ENCODE measurements at regions not wholly inside any gene's neighbourhood (a gene's known extent, or its start where the extent isn't known, plus 50 kb on each side); places are given as distances from the start of the nearest gene placed in this dataset.

GRCh38 chr5:6143523-6143922, 234.8 kb downstream of the MED10 start:
- BruUV-seq (replicated peaks) = no TSS peak
- TF ChIP-seq POLR2A (IDR thresholded peaks at IDR 0.05; ENCODE audit: low read depth, low read length) = no peak
- TF ChIP-seq FOS (IDR thresholded peaks at IDR 0.05; ENCODE audit: borderline replicate concordance, insufficient read depth, low read length) = no peak
- TF ChIP-seq POLR2AphosphoS5 (IDR thresholded peaks at IDR 0.05; ENCODE audit: insufficient read depth, low read depth, low read length) = no peak
- TF ChIP-seq CTCF (IDR thresholded peaks at IDR 0.05; ENCODE audit: extremely low read depth in 1 of 2, insufficient read depth in 1 of 2, low read depth in 1 of 2, low read length in 2 of 2) = no peak
- TF ChIP-seq MAX (IDR thresholded peaks at IDR 0.05; ENCODE audit: insufficient read depth, insufficient read length) = no peak
- no peak for TF ChIP-seq GATA2 (IDR thresholded peaks at IDR 0.05; ENCODE audit: insufficient read depth, insufficient read length, low read depth, low read length)
- TF ChIP-seq MYC (IDR thresholded peaks at IDR 0.05; ENCODE audit: low read depth, low read length) = no peak
- no peak for TF ChIP-seq EZH2 (IDR thresholded peaks at IDR 0.05; ENCODE audit: borderline replicate concordance, low read depth, low read length, severe bottlenecking)
- no peak for TF ChIP-seq JUN (IDR thresholded peaks at IDR 0.05; ENCODE audit: borderline replicate concordance, insufficient read depth, insufficient read length, low read depth)
- no peak overlapping the region for H2AFZ ChIP-seq (ENCODE audit: low read depth, low read length)
- no peak overlapping the region for H3K4me2 ChIP-seq (ENCODE audit: insufficient read depth, low read length)
- POLR2A ChIA-PET = no interaction called here
- H4K20me1 ChIP-seq (replicated peaks; ENCODE audit: control insufficient read depth, extremely low read depth, insufficient read depth, low read length) = no peaks in the 10 kb centered on the region
- no peaks in the 10 kb centered on the region for H3K27me3 ChIP-seq (ENCODE audit: control insufficient read depth in 2 of 2, insufficient read depth in 2 of 2, low read length in 2 of 2)
- H3K9ac ChIP-seq (replicated peaks; ENCODE audit: extremely low read depth, insufficient read depth, low read length) = no peak overlapping the region
- intact Hi-C loops (cut with micrococcal nuclease) = no loop called here
- H3K9me3 ChIP-seq (replicated peaks; ENCODE audit: control insufficient read depth, insufficient read depth, low read length) = peaks cover 10% of the 10 kb centered on the region
- CTCF ChIA-PET = no interaction called here
- dilution Hi-C loops (cut with MboI; ENCODE audit: extremely low pct_ligation_motif_present, low sequenced_read_pairs) = no loop called here
- no peak overlapping the region for H3K4me3 ChIP-seq (replicated peaks in 1 of 3; ENCODE audit: insufficient read depth in 1 of 3, low read depth in 1 of 3, low read length in 3 of 3)
- no peak overlapping the region for H3K27ac ChIP-seq (ENCODE audit: insufficient read depth, low read depth, low read length)
- H3K79me2 ChIP-seq (ENCODE audit: control insufficient read depth, insufficient read depth, low read length) = no peaks in the 10 kb centered on the region
- FAIRE-seq (no peak), DNase-seq (ENCODE audit: low read depth, low spot score) (no peak)
- H3K4me1 ChIP-seq (ENCODE audit: control insufficient read depth, extremely low read depth, insufficient read depth, low read length) = no peaks in the 10 kb centered on the region
- no peaks in the 10 kb centered on the region for H3K36me3 ChIP-seq (ENCODE audit: control insufficient read depth in 2 of 2, extremely low read depth in 1 of 2, insufficient read depth in 2 of 2, low read length in 2 of 2)
- H3K9me1 ChIP-seq (replicated peaks; ENCODE audit: control insufficient read depth, extremely low read depth, insufficient read depth, low read length) = no peaks in the 10 kb centered on the region
